Right lobe of liver (tissue), 6 donors: ENCODE measurements at regions not wholly inside any gene's neighbourhood (a gene's known extent, or its start where the extent isn't known, plus 50 kb on each side); places are given as distances from the start of the nearest gene placed in this dataset.

ENCODE experiments used
- ATAC-seq, 4 donors: fragments of 200-7000 bp; cut with Tn5 transposase; one replicate each; pipeline ENCODE4 v1.9.1; 2020; ENCODE audit warnings: mild to moderate bottlenecking in 4 of 4, moderate library complexity in 4 of 4
- DNase-seq, 3 donors: peaks; one replicate each; pipeline ENCODE4 v3.0.0-alpha.2; 2020
- H3K27ac ChIP-seq, 3 donors: fragments of 200-600 bp; one replicate each; pipeline ENCODE4 v1.8.0; 2022
- H3K27me3 ChIP-seq, 2 donors: fragments of 200-600 bp; one replicate each; pipeline ENCODE4 v1.8.0; 2022
- H3K36me3 ChIP-seq, 4 donors: fragments of 200-600 bp; sonication (generic) in 1 of 4; one replicate each; pipeline versions ENCODE4 v1.5.1 to v1.8.0; 2017 to 2022; ENCODE audit warnings: control low read depth in 1 of 4
- H3K4me1 ChIP-seq, 4 donors: fragments of 200-600 bp; sonication (generic) in 1 of 4; one replicate each; pipeline versions ENCODE4 v1.5.1 to v1.8.0; 2017 to 2022; ENCODE audit warnings: control low read depth in 1 of 4
- H3K4me3 ChIP-seq, 3 donors: fragments of 200-600 bp; one replicate each; pipeline ENCODE4 v1.8.0; 2022
- H3K9me3 ChIP-seq, 4 donors: fragments of 200-600 bp; sonication (generic) in 1 of 4; one replicate each; pipeline versions ENCODE4 v1.5.1 to v1.8.0; 2017 to 2022; ENCODE audit warnings: control low read depth in 1 of 4
- POLR2A ChIP-seq: fragments of 450-650 bp; IDR thresholded peaks from one replicate; pipeline ENCODE4 v1.6.1; 2017; ENCODE audit warnings: antibody characterized with exemption, mild to moderate bottlenecking
- WGBS: methylation state at CpG from one replicate; pipeline ENCODE4 v1.1.6; 2018; ENCODE audit warnings: low coverage, low lambda C conversion rate; ENCODE audit not compliant: insufficient coverage; ENCODE audit errors: missing lambda C conversion rate; 5-methylcytosine and 5-hydroxymethylcytosine counted together
- intact Hi-C, 2 donors: fragments of 100-400 bp; cut with DNase I; formaldehyde crosslinking; loops; one replicate each; pipeline versions ENCODE4 v1.11.2 to v1.14.1; 2022
- TF ChIP-seq, protein P1 (sequence below), 4 donors: fragments of 200-600 bp in 3 of 4; fragments of 450-650 bp in 1 of 4; IDR thresholded peaks; one replicate each; pipeline versions ENCODE4 v1.5.1 to v1.8.0; 2016 to 2022; ENCODE audit warnings: antibody characterized with exemption in 4 of 4, mild to moderate bottlenecking in 2 of 4
- donor health status: DM: no; HTN: yes; CAD: no.
- donor health status: DM: no; HTN: no; CAD: no.
- donor health status: DM: no; HTN: no; CAD: no.
- donor health status: DM: no; HTN: yes; CAD: no.
- donor health status: DM: no; HTN: yes; CAD: no.

DNA sequence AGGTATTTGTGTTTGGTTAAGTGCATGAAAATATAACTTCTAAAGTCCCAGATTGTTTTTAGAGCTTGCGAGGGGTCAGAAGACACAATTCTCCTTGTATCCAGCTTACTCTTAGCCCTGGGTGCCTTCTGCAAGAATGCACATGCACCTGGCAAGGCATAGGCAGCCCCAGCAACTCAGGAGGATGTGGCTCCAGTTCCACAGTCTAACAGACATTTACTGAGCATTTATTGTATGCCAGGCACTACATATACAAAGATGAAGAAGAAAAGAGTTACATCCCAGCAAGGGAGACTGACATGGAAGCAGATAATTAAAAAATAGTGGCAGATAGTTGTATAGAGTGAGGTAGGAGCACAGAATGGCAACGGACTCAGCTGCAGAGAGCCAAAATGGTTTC, 101.1 kb upstream of the FRY start:
- DNase-seq = no peak
- no peaks in the 10 kb centered on the region for H3K9me3 ChIP-seq
- no peak overlapping the region for H3K27ac ChIP-seq
- H3K36me3 ChIP-seq = no peaks in the 10 kb centered on the region
- peaks cover 0 to 52% (median 7%) of the 10 kb centered on the region in 4 donors for H3K4me1 ChIP-seq
- WGBS = 92% methylated on average over 2 of the region's 2 CpGs
- no peak for TF ChIP-seq POLR2A
- TF ChIP-seq, protein P1, sequence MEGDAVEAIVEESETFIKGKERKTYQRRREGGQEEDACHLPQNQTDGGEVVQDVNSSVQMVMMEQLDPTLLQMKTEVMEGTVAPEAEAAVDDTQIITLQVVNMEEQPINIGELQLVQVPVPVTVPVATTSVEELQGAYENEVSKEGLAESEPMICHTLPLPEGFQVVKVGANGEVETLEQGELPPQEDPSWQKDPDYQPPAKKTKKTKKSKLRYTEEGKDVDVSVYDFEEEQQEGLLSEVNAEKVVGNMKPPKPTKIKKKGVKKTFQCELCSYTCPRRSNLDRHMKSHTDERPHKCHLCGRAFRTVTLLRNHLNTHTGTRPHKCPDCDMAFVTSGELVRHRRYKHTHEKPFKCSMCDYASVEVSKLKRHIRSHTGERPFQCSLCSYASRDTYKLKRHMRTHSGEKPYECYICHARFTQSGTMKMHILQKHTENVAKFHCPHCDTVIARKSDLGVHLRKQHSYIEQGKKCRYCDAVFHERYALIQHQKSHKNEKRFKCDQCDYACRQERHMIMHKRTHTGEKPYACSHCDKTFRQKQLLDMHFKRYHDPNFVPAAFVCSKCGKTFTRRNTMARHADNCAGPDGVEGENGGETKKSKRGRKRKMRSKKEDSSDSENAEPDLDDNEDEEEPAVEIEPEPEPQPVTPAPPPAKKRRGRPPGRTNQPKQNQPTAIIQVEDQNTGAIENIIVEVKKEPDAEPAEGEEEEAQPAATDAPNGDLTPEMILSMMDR (IDR thresholded peaks at IDR 0.05) = no peak
- no peak for ATAC-seq
- no peaks in the 10 kb centered on the region for H3K27me3 ChIP-seq
- H3K4me3 ChIP-seq = no peak overlapping the region
- intact Hi-C loops = no loop called here

DNA sequence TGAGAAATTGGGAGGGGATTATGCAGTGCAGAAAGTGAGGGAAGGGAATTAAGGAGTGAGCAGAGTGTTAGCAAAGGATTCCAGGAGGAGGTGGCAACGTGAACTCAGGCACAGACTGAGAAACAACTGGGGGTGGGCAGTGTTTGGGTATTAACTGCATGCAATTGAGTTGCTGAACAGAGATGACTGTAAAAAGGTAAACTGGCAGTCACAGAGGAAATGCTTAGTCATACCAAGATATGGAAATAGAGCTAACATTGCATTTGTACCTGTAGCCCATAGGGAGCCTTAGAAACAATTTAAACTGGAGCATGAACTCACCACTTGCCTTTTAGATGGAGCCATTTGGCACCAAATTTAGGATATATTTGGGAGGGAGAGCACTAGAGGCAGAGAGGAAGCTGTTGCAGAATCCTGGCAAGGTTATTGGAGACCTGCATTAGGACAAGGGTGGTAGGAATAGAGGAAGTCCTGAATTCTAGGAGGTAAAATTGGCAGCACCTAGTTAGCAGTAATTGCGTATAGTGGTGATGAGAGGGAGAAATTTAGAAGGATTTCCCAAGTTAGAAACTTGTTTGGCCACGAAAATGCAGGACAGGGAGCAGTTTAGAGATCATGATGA, 100.6 kb upstream of the FRY start:
- Histone ChIP-seq H3K36me3 (no peaks in the 10 kb centered on the region), H3K4me3 (no peak overlapping the region), H3K27ac (no peak overlapping the region), H3K9me3 (no peaks in the 10 kb centered on the region), H3K4me1 (peaks cover 0 to 48% (median 7%) of the 10 kb centered on the region in 4 donors), H3K27me3 (no peaks in the 10 kb centered on the region)
- DNase-seq = no peak
- TF ChIP-seq POLR2A = no peak
- TF ChIP-seq, protein P1 (IDR thresholded peaks at IDR 0.05) = no peak
- peak in 1 of 4 donors; percentile 47 for ATAC-seq
- 60% methylated on average over 3 of the region's 3 CpGs for WGBS
- intact Hi-C loops = no loop called here

DNA sequence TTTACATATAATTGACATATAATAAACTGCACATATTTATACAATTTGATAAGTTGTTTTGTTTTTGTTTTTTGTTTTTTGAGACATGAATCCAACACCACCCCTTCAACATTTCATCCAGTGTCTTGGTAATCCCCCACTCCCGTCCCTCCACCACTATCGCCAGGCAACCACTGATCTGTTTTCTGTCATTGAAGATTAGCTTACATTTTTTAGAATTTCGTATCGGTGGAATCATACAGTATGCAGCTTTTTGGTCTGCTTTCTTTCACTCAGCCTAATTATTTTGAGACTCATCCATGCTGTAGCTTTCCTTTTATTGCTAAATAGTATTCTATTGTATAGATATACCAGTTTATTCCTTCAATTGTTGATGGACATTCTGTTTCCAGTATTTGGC, 94.1 kb upstream of the FRY start:
- Histone ChIP-seq H3K27me3 (no peaks in the 10 kb centered on the region), H3K9me3 (no peaks in the 10 kb centered on the region), H3K4me3 (no peak overlapping the region), H3K4me1 (peaks cover 0 to 7% (median 0%) of the 10 kb centered on the region in 4 donors), H3K27ac (no peak overlapping the region), H3K36me3 (no peaks in the 10 kb centered on the region)
- intact Hi-C loops = no loop called here
- 87% methylated on average over 4 of the region's 4 CpGs for WGBS
- no peak for TF ChIP-seq POLR2A
- TF ChIP-seq, protein P1 (IDR thresholded peaks at IDR 0.05) = no peak
- ATAC-seq (no peak), DNase-seq (no peak)

DNA sequence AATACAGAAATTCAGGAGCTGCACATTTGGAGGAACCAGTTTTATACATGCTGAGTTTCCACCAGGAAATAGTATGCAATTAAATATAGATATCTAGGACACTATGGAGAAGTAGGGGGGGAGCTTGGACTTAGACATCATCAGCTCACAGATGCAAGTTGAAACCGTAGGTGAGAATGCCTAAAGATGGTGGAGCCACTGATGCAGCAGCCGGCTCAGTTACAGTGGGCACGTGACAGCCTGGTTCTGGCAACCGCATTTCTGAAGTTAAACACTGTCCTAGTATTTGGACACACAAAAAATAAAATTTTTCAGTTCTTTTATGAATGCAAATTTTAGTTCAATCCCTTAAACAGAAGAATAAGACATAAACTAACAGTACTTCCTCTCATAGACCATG, 91.5 kb upstream of the FRY start:
- no peak overlapping the region for H3K4me3 ChIP-seq
- no peaks in the 10 kb centered on the region for H3K27me3 ChIP-seq
- no peaks in the 10 kb centered on the region for H3K36me3 ChIP-seq
- H3K9me3 ChIP-seq = no peaks in the 10 kb centered on the region
- no peaks in the 10 kb centered on the region for H3K4me1 ChIP-seq
- WGBS = 86% methylated on average over 3 of the region's 4 CpGs
- intact Hi-C loops = no loop called here
- TF ChIP-seq, protein P1 (IDR thresholded peaks at IDR 0.05) = no peak
- TF ChIP-seq POLR2A = no peak
- DNase-seq = no peak
- H3K27ac ChIP-seq = no peak overlapping the region
- no peak for ATAC-seq

DNA sequence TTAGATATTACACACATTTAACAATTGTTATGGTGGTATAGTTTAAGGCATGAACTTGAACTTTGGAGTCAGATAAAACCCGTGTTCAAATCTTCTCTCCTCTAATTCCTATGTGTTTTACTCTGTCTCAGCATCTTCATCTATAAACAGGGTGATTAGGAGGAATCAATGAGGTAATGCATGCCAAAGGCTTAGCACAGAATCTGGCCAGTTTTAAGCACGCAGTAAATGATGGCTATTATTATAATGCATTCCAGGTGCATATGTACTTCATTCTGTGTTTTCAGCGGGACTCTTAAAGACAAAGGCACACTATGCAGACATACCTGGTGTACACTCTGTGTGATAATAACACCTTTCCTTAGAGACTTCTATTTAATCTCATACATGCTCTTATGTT, 88.0 kb upstream of the FRY start:
- H3K27ac ChIP-seq = no peak overlapping the region
- TF ChIP-seq POLR2A = no peak
- TF ChIP-seq, protein P1 (IDR thresholded peaks at IDR 0.05) = no peak
- H3K27me3 ChIP-seq = no peaks in the 10 kb centered on the region
- intact Hi-C loops = no loop called here
- DNase-seq (no peak), ATAC-seq (no peak)
- no peak overlapping the region for H3K4me3 ChIP-seq
- WGBS = 75% methylated on average over 3 of the region's 3 CpGs
- no peaks in the 10 kb centered on the region for H3K36me3 ChIP-seq
- H3K4me1 ChIP-seq = no peaks in the 10 kb centered on the region
- no peaks in the 10 kb centered on the region for H3K9me3 ChIP-seq
